ENCODE measurements at regions not wholly inside any gene's neighbourhood (a gene's known extent, or its start where the extent isn't known, plus 50 kb on each side); places are given as distances from the start of the nearest gene placed in this dataset.

DNA sequence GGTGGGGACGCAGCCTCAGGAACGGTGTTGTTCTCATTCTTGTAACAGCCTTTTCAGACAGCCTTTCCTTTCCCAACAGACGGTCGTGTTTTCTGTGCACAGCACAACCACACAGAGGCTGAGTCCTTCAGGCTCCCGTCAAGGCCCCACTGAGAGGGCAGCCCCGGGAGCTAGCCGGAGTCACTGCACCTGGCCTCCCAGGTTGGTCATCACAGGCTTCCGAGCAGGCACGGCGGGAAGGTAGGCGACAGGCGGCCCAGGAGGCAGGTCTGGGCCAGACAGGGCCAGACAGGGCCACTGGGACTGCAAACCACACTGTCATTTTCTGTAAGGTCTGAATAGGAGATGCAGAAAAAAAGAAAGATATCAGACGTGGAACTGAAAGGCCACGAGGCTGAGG is 570.8 kb downstream of the GALR1 start:
- H3K27me3 Mint-ChIP-seq, result peaks cover 0 to 12% of the 10 kb centered on the region in 2 donors
- CTCF ChIA-PET, result no interaction called here
- POLR2A ChIA-PET, result no interaction called here
- no peak for ATAC-seq (replicated peaks in 1 of 4)
- no peaks in the 10 kb centered on the region for H3K9me3 ChIP-seq
- WGBS (ENCODE audit: insufficient coverage), result 96% methylated on average over 14 of the region's 14 CpGs
- H3K4me1 ChIP-seq (ENCODE audit: control insufficient read depth in 1 of 2, extremely low read depth in 1 of 2, insufficient read depth in 2 of 2, low read length in 2 of 2), result no peaks in the 10 kb centered on the region
- no peak overlapping the region for H3K27ac Mint-ChIP-seq
- H3K36me3 Mint-ChIP-seq, result peaks cover 3% of the 10 kb centered on the region
- peaks cover 0 to 4% (median 0%) of the 10 kb centered on the region in 3 donors for H3K9me3 Mint-ChIP-seq
- H3K4me3 Mint-ChIP-seq, result no peak overlapping the region
- peaks cover 0 to 15% of the 10 kb centered on the region in 2 experiments for H3K27me3 ChIP-seq (replicated peaks in 1 of 2; ENCODE audit: control insufficient read depth in 2 of 2, extremely low read depth in 1 of 2, insufficient read depth in 2 of 2, low read length in 1 of 2)
- H3K4me3 ChIP-seq (ENCODE audit: control insufficient read depth in 1 of 2, extremely low read depth in 1 of 2, low read length in 1 of 2), result no peak overlapping the region
- H3K36me3 ChIP-seq (ENCODE audit: control insufficient read depth in 2 of 2, extremely low read depth in 1 of 2, insufficient read depth in 1 of 2, low read length in 1 of 2), result no peaks in the 10 kb centered on the region
- no peak for DNase-seq
- H3K27ac ChIP-seq (ENCODE audit: low read length), result no peak overlapping the region
- no peaks in the 10 kb centered on the region for H3K4me1 Mint-ChIP-seq

DNA sequence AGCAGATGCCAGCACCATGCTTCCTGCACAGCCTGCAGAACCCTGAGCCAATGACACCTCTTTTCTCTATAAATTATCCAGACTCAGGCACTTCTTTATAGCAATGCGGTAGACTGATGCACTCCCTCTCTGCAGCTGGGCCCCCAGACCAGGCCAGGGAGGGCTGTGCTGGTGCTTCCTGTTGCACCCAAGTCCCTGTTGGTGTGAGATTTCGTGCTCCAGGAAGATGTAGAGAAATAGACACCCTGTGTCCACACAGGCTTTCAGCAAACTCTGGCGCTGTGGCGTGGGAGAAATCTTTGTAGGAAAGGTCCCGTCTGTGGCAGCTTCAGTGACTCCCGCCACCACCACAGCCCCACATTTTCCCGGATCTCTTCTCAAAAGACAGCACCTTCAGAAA is 572.2 kb downstream of the GALR1 start:
- H3K27ac Mint-ChIP-seq, result no peak overlapping the region
- no peak overlapping the region for H3K4me3 Mint-ChIP-seq
- no peaks in the 10 kb centered on the region for H3K9me3 ChIP-seq
- peaks cover 0 to 15% of the 10 kb centered on the region in 2 experiments for H3K27me3 ChIP-seq (replicated peaks in 1 of 2; ENCODE audit: control insufficient read depth in 2 of 2, extremely low read depth in 1 of 2, insufficient read depth in 2 of 2, low read length in 1 of 2)
- POLR2A ChIA-PET, result no interaction called here
- ATAC-seq (replicated peaks in 1 of 4), result no peak
- H3K36me3 ChIP-seq (ENCODE audit: control insufficient read depth in 2 of 2, extremely low read depth in 1 of 2, insufficient read depth in 1 of 2, low read length in 1 of 2), result no peaks in the 10 kb centered on the region
- H3K36me3 Mint-ChIP-seq, result peaks cover 3% of the 10 kb centered on the region
- no peak for DNase-seq
- peaks cover 0 to 4% (median 0%) of the 10 kb centered on the region in 3 donors for H3K9me3 Mint-ChIP-seq
- H3K4me1 Mint-ChIP-seq, result no peaks in the 10 kb centered on the region
- WGBS (ENCODE audit: insufficient coverage), result 100% methylated on average over 3 of the region's 7 CpGs
- H3K27ac ChIP-seq (ENCODE audit: low read length), result no peak overlapping the region
- no peak overlapping the region for H3K4me3 ChIP-seq (ENCODE audit: control insufficient read depth in 1 of 2, extremely low read depth in 1 of 2, low read length in 1 of 2)
- CTCF ChIA-PET, result no interaction called here
- peaks cover 0 to 12% of the 10 kb centered on the region in 2 donors for H3K27me3 Mint-ChIP-seq
- no peaks in the 10 kb centered on the region for H3K4me1 ChIP-seq (ENCODE audit: control insufficient read depth in 1 of 2, extremely low read depth in 1 of 2, insufficient read depth in 2 of 2, low read length in 2 of 2)

DNA sequence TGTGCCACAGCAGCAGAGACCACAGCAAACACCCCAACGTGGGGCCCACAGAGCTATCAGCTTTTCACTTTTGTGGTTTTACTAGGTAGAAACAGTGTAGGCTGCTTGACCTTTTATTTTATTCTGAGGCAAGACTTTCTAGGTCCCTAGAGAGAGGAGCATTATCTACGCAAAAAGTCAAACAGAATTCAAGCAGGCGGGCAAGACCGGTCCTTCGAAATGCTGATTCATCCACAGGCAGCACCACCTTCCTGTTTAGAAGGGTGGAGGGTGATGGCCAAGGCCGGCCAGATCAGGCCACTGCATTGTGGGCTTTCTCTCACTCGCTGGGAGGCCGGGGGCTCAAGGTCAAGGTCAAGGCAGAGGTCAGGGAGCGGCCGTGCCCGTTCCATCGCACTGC is 573.0 kb downstream of the GALR1 start:
- Mint-ChIP-seq H3K4me3 (no peak overlapping the region), H3K9me3 (peaks cover 0 to 4% (median 0%) of the 10 kb centered on the region in 3 donors)

DNA sequence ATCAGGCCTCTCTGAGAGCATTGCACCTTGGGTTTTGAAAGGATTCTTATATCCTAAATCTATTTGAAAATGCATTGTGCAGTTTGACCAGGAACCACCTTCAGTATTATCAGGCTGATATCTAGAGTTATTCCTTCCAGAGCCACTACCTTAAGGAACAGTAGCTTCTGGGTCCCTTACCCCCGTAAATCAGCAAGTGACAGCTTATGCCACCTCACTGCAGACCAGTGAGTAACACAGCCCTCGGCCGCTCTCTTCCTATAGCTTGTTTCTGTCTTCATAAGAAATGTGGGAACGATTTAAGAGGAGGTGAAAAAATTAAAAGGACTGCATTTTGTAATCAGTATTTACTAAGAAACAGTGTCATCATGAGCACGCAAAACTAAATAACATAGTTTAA is 584.2 kb downstream of the GALR1 start:
- Histone ChIP-seq H3K27me3 (replicated peaks in 1 of 2; ENCODE audit: control insufficient read depth in 2 of 2, extremely low read depth in 1 of 2, insufficient read depth in 2 of 2, low read length in 1 of 2) (no peaks in the 10 kb centered on the region), H3K36me3 (ENCODE audit: control insufficient read depth in 2 of 2, extremely low read depth in 1 of 2, insufficient read depth in 1 of 2, low read length in 1 of 2) (no peaks in the 10 kb centered on the region), H3K27ac (ENCODE audit: low read length) (no peak overlapping the region), H3K4me3 (ENCODE audit: control insufficient read depth in 1 of 2, extremely low read depth in 1 of 2, low read length in 1 of 2) (no peak overlapping the region), H3K4me1 (ENCODE audit: control insufficient read depth in 1 of 2, extremely low read depth in 1 of 2, insufficient read depth in 2 of 2, low read length in 2 of 2) (no peaks in the 10 kb centered on the region), H3K9me3 (no peaks in the 10 kb centered on the region)
- 80% methylated on average over 1 of the region's 5 CpGs for WGBS (ENCODE audit: insufficient coverage)
- DNase-seq (no peak), ATAC-seq (replicated peaks in 1 of 4) (no peak)
- no peaks in the 10 kb centered on the region for H3K36me3 Mint-ChIP-seq
- no peaks in the 10 kb centered on the region for H3K9me3 Mint-ChIP-seq
- POLR2A ChIA-PET, result no interaction called here
- no peaks in the 10 kb centered on the region for H3K27me3 Mint-ChIP-seq
- CTCF ChIA-PET, result no interaction called here
- no peak overlapping the region for H3K4me3 Mint-ChIP-seq
- H3K4me1 Mint-ChIP-seq, result no peaks in the 10 kb centered on the region
- H3K27ac Mint-ChIP-seq, result no peak overlapping the region

More for the DNA sequence above, 573.0 kb downstream of the GALR1 start:
- 30% methylated on average over 5 of the region's 12 CpGs for WGBS (ENCODE audit: insufficient coverage)
- Mint-ChIP-seq H3K27ac (no peak overlapping the region), H3K36me3 (peaks cover 3% of the 10 kb centered on the region), H3K27me3 (peaks cover 0 to 12% of the 10 kb centered on the region in 2 donors), H3K4me1 (no peaks in the 10 kb centered on the region)
- H3K27ac ChIP-seq (ENCODE audit: low read length), result no peak overlapping the region
- peaks cover 0 to 15% of the 10 kb centered on the region in 2 experiments for H3K27me3 ChIP-seq (replicated peaks in 1 of 2; ENCODE audit: control insufficient read depth in 2 of 2, extremely low read depth in 1 of 2, insufficient read depth in 2 of 2, low read length in 1 of 2)
- H3K4me3 ChIP-seq (ENCODE audit: control insufficient read depth in 1 of 2, extremely low read depth in 1 of 2, low read length in 1 of 2), result no peak overlapping the region
- H3K9me3 ChIP-seq, result no peaks in the 10 kb centered on the region
- no peaks in the 10 kb centered on the region for H3K36me3 ChIP-seq (ENCODE audit: control insufficient read depth in 2 of 2, extremely low read depth in 1 of 2, insufficient read depth in 1 of 2, low read length in 1 of 2)
- ATAC-seq (replicated peaks in 1 of 4), result no peak
- ChIA-PET POLR2A (no interaction called here), CTCF (no interaction called here)
- no peaks in the 10 kb centered on the region for H3K4me1 ChIP-seq (ENCODE audit: control insufficient read depth in 1 of 2, extremely low read depth in 1 of 2, insufficient read depth in 2 of 2, low read length in 2 of 2)
- no peak for DNase-seq

DNA sequence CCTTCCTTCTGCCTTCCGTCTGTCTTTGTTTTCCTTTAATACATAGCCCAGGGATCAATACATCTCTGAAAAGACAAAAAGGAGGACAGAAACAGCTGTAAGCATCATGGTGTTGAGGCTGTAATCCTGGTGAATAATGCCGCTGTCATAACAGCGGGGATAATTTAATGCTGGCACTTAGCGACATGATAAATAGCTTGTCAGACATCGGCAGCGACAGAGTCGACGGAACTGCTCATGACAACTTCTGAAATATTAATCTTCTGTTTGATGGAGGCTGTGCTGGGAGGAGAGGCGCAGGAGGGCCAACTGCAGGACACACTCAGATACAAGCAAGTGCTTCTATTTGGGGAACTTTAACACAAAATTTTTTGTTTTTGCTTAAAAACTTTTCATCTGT is 602.2 kb downstream of the GALR1 start:
- ChIA-PET CTCF (no interaction called here), POLR2A (no interaction called here)
- Mint-ChIP-seq H3K27me3 (peaks cover 12 to 22% of the 10 kb centered on the region in 2 donors), H3K27ac (no peak overlapping the region), H3K4me1 (no peaks in the 10 kb centered on the region), H3K9me3 (peaks cover 0 to 9% (median 3%) of the 10 kb centered on the region in 3 donors), H3K36me3 (no peaks in the 10 kb centered on the region), H3K4me3 (no peak overlapping the region)
- Histone ChIP-seq H3K36me3 (ENCODE audit: control insufficient read depth in 2 of 2, extremely low read depth in 1 of 2, insufficient read depth in 1 of 2, low read length in 1 of 2) (no peaks in the 10 kb centered on the region), H3K4me3 (ENCODE audit: control insufficient read depth in 1 of 2, extremely low read depth in 1 of 2, low read length in 1 of 2) (no peak overlapping the region), H3K9me3 (no peaks in the 10 kb centered on the region), H3K4me1 (ENCODE audit: control insufficient read depth in 1 of 2, extremely low read depth in 1 of 2, insufficient read depth in 2 of 2, low read length in 2 of 2) (no peaks in the 10 kb centered on the region), H3K27me3 (replicated peaks in 1 of 2; ENCODE audit: control insufficient read depth in 2 of 2, extremely low read depth in 1 of 2, insufficient read depth in 2 of 2, low read length in 1 of 2) (peaks cover 0 to 5% of the 10 kb centered on the region in 2 experiments), H3K27ac (ENCODE audit: low read length) (no peak overlapping the region)
- DNase-seq, result no peak
- no peak for ATAC-seq (replicated peaks in 1 of 4)
- 4% methylated on average over 3 of the region's 9 CpGs for WGBS (ENCODE audit: insufficient coverage)

DNA sequence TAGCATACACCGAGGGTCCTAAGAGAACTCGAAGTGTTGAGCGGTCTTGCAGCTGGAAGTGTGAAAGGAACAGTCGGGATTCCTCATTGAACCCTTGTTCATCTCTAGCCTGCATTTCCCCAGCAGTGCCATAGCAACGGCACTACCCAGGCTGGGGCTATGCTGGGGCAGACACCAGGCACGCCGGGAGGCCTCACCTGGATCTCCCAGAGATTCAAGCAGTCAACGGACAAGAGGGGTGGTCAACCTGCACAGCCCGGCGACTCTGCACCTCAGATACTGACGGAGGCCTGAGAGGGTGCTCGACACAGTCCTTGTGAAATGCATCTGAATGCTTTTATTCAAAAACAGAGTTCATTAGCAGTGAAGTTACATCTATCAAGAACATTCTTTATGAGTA is 604.2 kb downstream of the GALR1 start:
- no peaks in the 10 kb centered on the region for H3K4me1 Mint-ChIP-seq
- Histone ChIP-seq H3K4me1 (ENCODE audit: control insufficient read depth in 1 of 2, extremely low read depth in 1 of 2, insufficient read depth in 2 of 2, low read length in 2 of 2) (no peaks in the 10 kb centered on the region), H3K27me3 (replicated peaks in 1 of 2; ENCODE audit: control insufficient read depth in 2 of 2, extremely low read depth in 1 of 2, insufficient read depth in 2 of 2, low read length in 1 of 2) (peaks cover 0 to 11% of the 10 kb centered on the region in 2 experiments), H3K4me3 (ENCODE audit: control insufficient read depth in 1 of 2, extremely low read depth in 1 of 2, low read length in 1 of 2) (no peak overlapping the region), H3K27ac (ENCODE audit: low read length) (no peak overlapping the region), H3K9me3 (no peaks in the 10 kb centered on the region), H3K36me3 (ENCODE audit: control insufficient read depth in 2 of 2, extremely low read depth in 1 of 2, insufficient read depth in 1 of 2, low read length in 1 of 2) (no peaks in the 10 kb centered on the region)
- H3K27ac Mint-ChIP-seq, result no peak overlapping the region
- peaks cover 7 to 31% of the 10 kb centered on the region in 2 donors for H3K27me3 Mint-ChIP-seq
- no peak for ATAC-seq (replicated peaks in 1 of 4)
- no peaks in the 10 kb centered on the region for H3K36me3 Mint-ChIP-seq
- 89% methylated on average over 7 of the region's 12 CpGs for WGBS (ENCODE audit: insufficient coverage)
- no peak for DNase-seq
- POLR2A ChIA-PET, result no interaction called here
- no peak overlapping the region for H3K4me3 Mint-ChIP-seq
- CTCF ChIA-PET, result no interaction called here
- H3K9me3 Mint-ChIP-seq, result no peaks in the 10 kb centered on the region
